ENCODE measurements at regions not wholly inside any gene's neighbourhood (a gene's known extent, or its start where the extent isn't known, plus 50 kb on each side); places are given as distances from the start of the nearest gene placed in this dataset.
"Not testable (repeated sequence)": the region's sequence is repeated elsewhere in the genome, so short reads cannot be mapped to it uniquely, and the experiment has no call there.

GRCh38 chr6:92687278-92687677 lies 732.1 kb downstream of the EPHA7 start:
- Mint-ChIP-seq H3K36me3 (no peaks in the 10 kb centered on the region), H3K9me3 (no peaks in the 10 kb centered on the region), H3K4me1 (peaks cover 11% of the 10 kb centered on the region), H3K27ac (no peak overlapping the region), H3K4me3 (no peak overlapping the region), H3K27me3 (ENCODE audit: low read depth) (peaks cover 10% of the 10 kb centered on the region)
- no peak for TF ChIP-seq CTCF (IDR thresholded peaks at IDR 0.05; ENCODE audit: unreplicated experiment)
- DNase-seq (ENCODE audit: low spot score in 2 of 2, unreplicated experiment in 2 of 2), result no peak

- Mint-ChIP-seq H3K36me3 (no peaks in the 10 kb centered on the region), H3K4me3 (no peak overlapping the region), H3K4me1 (peaks cover 9% of the 10 kb centered on the region), H3K27me3 (ENCODE audit: low read depth) (peaks cover 10% of the 10 kb centered on the region), H3K9me3 (peaks cover 3% of the 10 kb centered on the region), H3K27ac (no peak overlapping the region)
- no peak for TF ChIP-seq CTCF (IDR thresholded peaks at IDR 0.05; ENCODE audit: unreplicated experiment)
- no peak for DNase-seq (ENCODE audit: low spot score in 2 of 2, unreplicated experiment in 2 of 2)
Measured at GRCh38 chr6:92684386-92684785, 735.0 kb downstream of the EPHA7 start.

GRCh38 chr6:92683748-92684147 lies 735.6 kb downstream of the EPHA7 start:
- H3K36me3 Mint-ChIP-seq, result no peaks in the 10 kb centered on the region
- DNase-seq (ENCODE audit: low spot score in 2 of 2, unreplicated experiment in 2 of 2), result no peak
- H3K4me1 Mint-ChIP-seq, result peaks cover 9% of the 10 kb centered on the region
- peaks cover 3% of the 10 kb centered on the region for H3K9me3 Mint-ChIP-seq
- peaks cover 12% of the 10 kb centered on the region for H3K27me3 Mint-ChIP-seq (ENCODE audit: low read depth)
- H3K27ac Mint-ChIP-seq, result no peak overlapping the region
- TF ChIP-seq CTCF (IDR thresholded peaks at IDR 0.05; ENCODE audit: unreplicated experiment), result no peak
- H3K4me3 Mint-ChIP-seq, result no peak overlapping the region

GRCh38 chr6:92682516-92683398 lies 736.6 kb downstream of the EPHA7 start:
- Mint-ChIP-seq H3K27ac (no peak overlapping the region), H3K4me3 (no peak overlapping the region), H3K36me3 (no peaks in the 10 kb centered on the region), H3K4me1 (peaks cover 9% of the 10 kb centered on the region), H3K9me3 (peaks cover 3% of the 10 kb centered on the region), H3K27me3 (ENCODE audit: low read depth) (peaks cover 8% of the 10 kb centered on the region)
- no peak for TF ChIP-seq CTCF (IDR thresholded peaks at IDR 0.05; ENCODE audit: unreplicated experiment)
- DNase-seq (ENCODE audit: low spot score in 2 of 2, unreplicated experiment in 2 of 2), result no peak

GRCh38 chr6:92681401-92681800 lies 738.0 kb downstream of the EPHA7 start:
- Mint-ChIP-seq H3K9me3 (peaks cover 3% of the 10 kb centered on the region), H3K27me3 (ENCODE audit: low read depth) (peaks cover 10% of the 10 kb centered on the region), H3K4me3 (no peak overlapping the region), H3K36me3 (no peaks in the 10 kb centered on the region), H3K4me1 (peaks cover 9% of the 10 kb centered on the region), H3K27ac (no peak overlapping the region)
- no peak for TF ChIP-seq CTCF (IDR thresholded peaks at IDR 0.05; ENCODE audit: unreplicated experiment)
- no peak for DNase-seq (ENCODE audit: low spot score in 2 of 2, unreplicated experiment in 2 of 2)

- peaks cover 18% of the 10 kb centered on the region for H3K9me3 Mint-ChIP-seq
- not testable (repeated sequence) for DNase-seq (ENCODE audit: low spot score in 2 of 2, unreplicated experiment in 2 of 2); H3K4me3 Mint-ChIP-seq; H3K36me3 Mint-ChIP-seq; H3K4me1 Mint-ChIP-seq; H3K27ac Mint-ChIP-seq
- peaks cover 11% of the 10 kb centered on the region for H3K27me3 Mint-ChIP-seq (ENCODE audit: low read depth)
Measured at GRCh38 chr6:92671462-92671861, 747.9 kb downstream of the EPHA7 start.
